GM10266 (cell line): ENCODE measurements at regions not wholly inside any gene's neighbourhood (a gene's known extent, or its start where the extent isn't known, plus 50 kb on each side); places are given as distances from the start of the nearest gene placed in this dataset.
"Not testable (repeated sequence)": the region's sequence is repeated elsewhere in the genome, so short reads cannot be mapped to it uniquely, and the experiment has no call there.

Experiments used
- DNase-seq: peaks from one replicate; pipeline ENCODE4 v3.0.0; 2012; ENCODE audit errors: extremely low spot score
- CTCF ChIP-seq: IDR thresholded peaks from 2 replicates; pipeline ENCODE4 v1.5.1; 2012; ENCODE audit warnings: mild to moderate bottlenecking, low read depth; ENCODE audit not compliant: control insufficient read depth, insufficient read depth; ENCODE audit errors: missing control alignments

DNA sequence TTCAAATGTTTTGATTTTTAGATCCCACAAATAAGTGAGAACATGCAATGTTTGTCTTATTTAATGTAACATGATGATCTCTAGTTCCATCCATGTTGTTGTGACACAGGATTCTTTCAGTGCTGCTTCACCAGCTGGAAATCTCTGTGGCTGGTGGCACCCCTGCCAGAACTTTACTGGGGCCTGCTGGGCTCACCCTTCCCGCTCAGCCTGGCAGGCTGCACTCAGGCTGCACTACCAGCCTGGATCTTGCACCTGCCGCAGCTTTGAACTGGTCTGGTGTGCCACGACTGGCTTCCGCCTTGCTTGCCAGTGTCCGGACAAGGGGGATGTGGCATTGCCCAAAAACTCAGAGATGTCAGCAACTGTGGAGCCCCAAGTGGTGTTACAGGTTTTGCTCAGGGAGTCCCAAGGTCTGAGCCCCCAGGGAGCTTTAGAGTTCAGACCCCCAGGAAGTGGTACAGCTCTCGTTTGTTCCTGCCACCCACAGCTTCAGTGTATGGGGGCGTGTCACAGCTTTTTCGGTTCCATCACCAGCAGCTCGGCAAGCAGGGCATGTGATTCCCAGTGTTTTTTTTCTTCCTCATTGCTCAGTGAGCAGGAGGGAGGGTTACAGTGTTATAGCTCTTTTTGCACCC lies 72.3 kb upstream of the SYNCRIP start:
- no peak for DNase-seq
- no peak for TF ChIP-seq CTCF

DNA sequence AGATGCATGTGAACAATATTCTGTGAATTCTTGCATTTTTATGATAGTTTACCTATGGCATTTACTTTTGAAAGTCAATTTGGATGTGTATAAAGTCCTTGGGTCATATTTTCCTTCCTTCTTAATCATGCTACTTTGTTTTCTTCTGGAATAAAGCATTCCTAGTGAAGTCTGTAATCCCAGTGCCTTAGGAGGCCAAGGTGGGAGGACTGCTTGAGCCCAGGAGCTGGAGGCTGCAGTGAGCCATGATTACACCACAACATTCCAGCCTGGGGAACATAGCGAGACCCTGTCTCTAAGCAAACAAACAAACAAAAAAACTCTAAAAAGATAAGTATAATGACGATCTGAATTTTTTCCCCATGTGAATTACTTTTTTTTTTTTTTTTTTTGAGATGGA lies 69.7 kb upstream of the SYNCRIP start:
- no peak for TF ChIP-seq CTCF
- DNase-seq: no peak

GRCh38 chr6:85707515-85708145 lies 64.9 kb upstream of the SYNCRIP start:
- DNase-seq: not testable (repeated sequence)

- no peak for DNase-seq
- TF ChIP-seq CTCF: no peak
Observed at GRCh38 chr6:85706272-85706671, 63.6 kb upstream of the SYNCRIP start.

- TF ChIP-seq CTCF: no peak
- DNase-seq: no peak
Observed at GRCh38 chr6:85705220-85705619, 62.5 kb upstream of the SYNCRIP start.

- no peak for DNase-seq
- no peak for TF ChIP-seq CTCF
Observed at GRCh38 chr6:85703406-85703805, 60.7 kb upstream of the SYNCRIP start.
